ENCODE measurements at regions not wholly inside any gene's neighbourhood (a gene's known extent, or its start where the extent isn't known, plus 50 kb on each side); places are given as distances from the start of the nearest gene placed in this dataset.

GRCh38 chr7:32660936-32661335, 165.6 kb downstream of the AVL9 start (continued):
- TF ChIP-seq, protein P1, sequence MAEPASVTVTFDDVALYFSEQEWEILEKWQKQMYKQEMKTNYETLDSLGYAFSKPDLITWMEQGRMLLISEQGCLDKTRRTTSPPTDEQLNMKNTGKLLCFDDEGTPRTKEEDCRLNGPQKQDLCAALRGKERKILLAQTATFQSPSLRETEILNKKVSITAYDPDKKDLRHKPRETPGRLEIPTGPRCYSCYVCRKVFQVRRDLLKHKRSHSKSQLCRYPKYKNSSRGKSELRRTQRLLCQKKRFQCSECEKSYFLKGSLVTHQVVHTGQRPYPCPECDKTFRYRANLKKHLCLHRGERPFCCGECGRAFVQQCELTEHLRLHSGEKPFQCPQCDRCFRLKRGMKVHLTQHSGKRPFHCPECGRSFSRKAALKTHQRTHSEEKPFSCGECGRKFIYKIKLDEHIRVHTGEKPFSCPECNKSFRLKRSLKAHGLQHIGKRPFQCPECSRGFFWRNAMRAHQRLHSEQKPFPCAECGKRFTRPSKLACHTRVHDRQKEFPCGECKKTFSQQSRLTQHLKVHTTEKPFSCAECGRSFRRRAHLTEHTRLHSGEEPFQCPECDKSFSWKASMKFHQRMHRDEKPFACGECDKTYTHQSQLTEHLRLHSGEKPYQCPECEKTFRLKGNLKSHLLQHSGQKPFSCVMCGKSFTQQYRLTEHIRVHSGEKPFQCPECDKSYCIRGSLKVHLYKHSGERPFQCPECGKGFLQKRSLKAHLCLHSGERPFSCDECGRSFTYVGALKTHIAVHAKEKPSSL (CRISPR knock-in tag; conservative IDR thresholded peaks at IDR 0.05) = no peak
- TF ChIP-seq ETV6 (CRISPR knock-in tag; IDR thresholded peaks at IDR 0.05) = no peak
- TF ChIP-seq TP53 (CRISPR knock-in tag; IDR thresholded peaks at IDR 0.05) = no peak

- no peaks in the 10 kb centered on the region for H3K36me3 Mint-ChIP-seq
- POLR2A ChIA-PET = interaction anchor here (0.9 kb wide), 1 partner anchor 164 kb away, joined by 3 read pairs; the partner anchor contains the start of gene AVL9
- no peak overlapping the region for H3K4me3 Mint-ChIP-seq
- ATAC-seq (no peak), DNase-seq (ENCODE audit: low spot score) (no peak)
- CTCF ChIA-PET = interaction anchor here (1.0 kb wide), 1 partner anchor 102 kb away, joined by 5 read pairs; no protein-coding TSS in a partner anchor
- H3K4me1 Mint-ChIP-seq = peaks cover 35% of the 10 kb centered on the region
- no peaks in the 10 kb centered on the region for H3K27me3 Mint-ChIP-seq (ENCODE audit: low read depth)
- no peak overlapping the region for H3K27ac Mint-ChIP-seq
- no peaks in the 10 kb centered on the region for H3K9me3 Mint-ChIP-seq
- TF ChIP-seq, protein P2, sequence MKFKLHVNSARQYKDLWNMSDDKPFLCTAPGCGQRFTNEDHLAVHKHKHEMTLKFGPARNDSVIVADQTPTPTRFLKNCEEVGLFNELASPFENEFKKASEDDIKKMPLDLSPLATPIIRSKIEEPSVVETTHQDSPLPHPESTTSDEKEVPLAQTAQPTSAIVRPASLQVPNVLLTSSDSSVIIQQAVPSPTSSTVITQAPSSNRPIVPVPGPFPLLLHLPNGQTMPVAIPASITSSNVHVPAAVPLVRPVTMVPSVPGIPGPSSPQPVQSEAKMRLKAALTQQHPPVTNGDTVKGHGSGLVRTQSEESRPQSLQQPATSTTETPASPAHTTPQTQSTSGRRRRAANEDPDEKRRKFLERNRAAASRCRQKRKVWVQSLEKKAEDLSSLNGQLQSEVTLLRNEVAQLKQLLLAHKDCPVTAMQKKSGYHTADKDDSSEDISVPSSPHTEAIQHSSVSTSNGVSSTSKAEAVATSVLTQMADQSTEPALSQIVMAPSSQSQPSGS (CRISPR knock-in tag; IDR thresholded peaks at IDR 0.05; ENCODE audit: borderline replicate concordance, low read depth) = no peak
- no peak for TF ChIP-seq ZNF423 (CRISPR knock-in tag; IDR thresholded peaks at IDR 0.05)
- TF ChIP-seq ESRRA (CRISPR knock-in tag; IDR thresholded peaks at IDR 0.05; ENCODE audit: borderline replicate concordance) = no peak
- TF ChIP-seq NFE2L1 (CRISPR knock-in tag; IDR thresholded peaks at IDR 0.05) = no peak
- TF ChIP-seq ZNF416 (CRISPR knock-in tag; IDR thresholded peaks at IDR 0.05) = no peak
- no peak for TF ChIP-seq NFATC4 (CRISPR knock-in tag; IDR thresholded peaks at IDR 0.05)
- TF ChIP-seq, protein P1 (CRISPR knock-in tag; conservative IDR thresholded peaks at IDR 0.05) = no peak
- TF ChIP-seq SP1 (CRISPR knock-in tag; conservative IDR thresholded peaks at IDR 0.05) = no peak
- no peak for TF ChIP-seq HMGA2 (CRISPR knock-in tag; IDR thresholded peaks at IDR 0.05)
- no peak for TF ChIP-seq MXD4 (CRISPR knock-in tag; IDR thresholded peaks at IDR 0.05; ENCODE audit: borderline replicate concordance)
- no peak for TF ChIP-seq ZNF671 (CRISPR knock-in tag; IDR thresholded peaks at IDR 0.05)
- TF ChIP-seq, protein P3, sequence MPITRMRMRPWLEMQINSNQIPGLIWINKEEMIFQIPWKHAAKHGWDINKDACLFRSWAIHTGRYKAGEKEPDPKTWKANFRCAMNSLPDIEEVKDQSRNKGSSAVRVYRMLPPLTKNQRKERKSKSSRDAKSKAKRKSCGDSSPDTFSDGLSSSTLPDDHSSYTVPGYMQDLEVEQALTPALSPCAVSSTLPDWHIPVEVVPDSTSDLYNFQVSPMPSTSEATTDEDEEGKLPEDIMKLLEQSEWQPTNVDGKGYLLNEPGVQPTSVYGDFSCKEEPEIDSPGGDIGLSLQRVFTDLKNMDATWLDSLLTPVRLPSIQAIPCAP (CRISPR knock-in tag; IDR thresholded peaks at IDR 0.05) = no peak
- no peak for TF ChIP-seq ZBTB43 (CRISPR knock-in tag; IDR thresholded peaks at IDR 0.05)
- TF ChIP-seq OVOL2 (CRISPR knock-in tag; IDR thresholded peaks at IDR 0.05; ENCODE audit: borderline replicate concordance) = no peak
- TF ChIP-seq SMAD4 (CRISPR knock-in tag; IDR thresholded peaks at IDR 0.05) = no peak
- no peak for TF ChIP-seq CBFB (CRISPR knock-in tag; IDR thresholded peaks at IDR 0.05; ENCODE audit: low read depth)
Observed at GRCh38 chr7:32659853-32660252, 164.6 kb downstream of the AVL9 start.

All from WTC11 (cell line).